Right atrium auricular region (tissue), 2 donors: ENCODE measurements at regions not wholly inside any gene's neighbourhood (a gene's known extent, or its start where the extent isn't known, plus 50 kb on each side); places are given as distances from the start of the nearest gene placed in this dataset.
"Not testable (repeated sequence)": the region's sequence is repeated elsewhere in the genome, so short reads cannot be mapped to it uniquely, and the experiment has no call there.

Source experiments
- DNase-seq: peaks from one replicate; pipeline ENCODE4 v3.0.0-alpha.2; 2019; ENCODE audit warnings: low spot score
- H3K27ac ChIP-seq, 2 donors: fragments of 200-600 bp; sonication (generic); 1 replicate in 1 of 2; 2 replicates in 1 of 2; pipeline ENCODE4 v1.5.1; 2016 to 2019
- H3K27me3 ChIP-seq, 2 donors: fragments of 200-600 bp; sonication (generic); one replicate each; pipeline versions ENCODE4 v1.5.1 to v1.6.0; 2017 to 2019
- H3K36me3 ChIP-seq: fragments of 200-600 bp; sonication (generic); one replicate; pipeline ENCODE4 v1.5.1; 2016
- H3K4me1 ChIP-seq, 2 donors: fragments of 200-600 bp; sonication (generic); one replicate each; pipeline versions ENCODE4 v1.5.1 to v1.6.0; 2017 to 2019
- H3K4me3 ChIP-seq, 2 donors: fragments of 200-600 bp; sonication (generic); 1 replicate in 1 of 2; 2 replicates in 1 of 2; pipeline ENCODE4 v1.5.1; 2017 to 2019; ENCODE audit warnings: mild to moderate bottlenecking in 1 of 2, moderate library complexity in 1 of 2
- H3K9me3 ChIP-seq, 2 donors: fragments of 200-600 bp; sonication (generic); one replicate each; pipeline ENCODE4 v1.5.1; 2019
- TF ChIP-seq, protein P1 (sequence below), 2 donors: fragments of 200-600 bp; sonication (generic); IDR thresholded peaks; one replicate each; pipeline ENCODE4 v1.5.1; 2019; ENCODE audit warnings: antibody characterized with exemption in 2 of 2

DNA sequence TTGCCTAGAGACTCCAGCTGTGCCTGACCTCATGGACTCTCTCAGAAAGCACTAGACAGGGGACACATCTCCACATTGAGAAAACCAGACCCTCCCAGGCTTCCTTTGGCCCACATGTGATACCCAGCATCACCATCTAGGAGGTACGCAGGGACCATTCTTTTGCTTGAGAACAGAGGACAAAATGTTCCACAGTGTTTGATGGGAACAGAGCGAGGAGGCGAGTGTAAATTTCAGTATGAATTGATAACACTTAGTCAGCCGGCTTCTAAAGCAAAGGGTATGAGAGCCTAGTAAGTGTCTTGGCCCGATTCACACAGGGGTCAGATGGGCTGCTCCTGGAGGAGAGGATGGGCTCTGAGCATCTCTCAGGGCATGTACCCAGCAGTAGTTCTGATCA is 1052.4 kb downstream of the BCL11B start:
- no peak for DNase-seq
- Histone ChIP-seq H3K4me1 (no peaks in the 10 kb centered on the region), H3K9me3 (no peaks in the 10 kb centered on the region), H3K36me3 (no peaks in the 10 kb centered on the region), H3K27me3 (no peaks in the 10 kb centered on the region), H3K27ac (no peak overlapping the region), H3K4me3 (no peak overlapping the region)
- TF ChIP-seq, protein P1, sequence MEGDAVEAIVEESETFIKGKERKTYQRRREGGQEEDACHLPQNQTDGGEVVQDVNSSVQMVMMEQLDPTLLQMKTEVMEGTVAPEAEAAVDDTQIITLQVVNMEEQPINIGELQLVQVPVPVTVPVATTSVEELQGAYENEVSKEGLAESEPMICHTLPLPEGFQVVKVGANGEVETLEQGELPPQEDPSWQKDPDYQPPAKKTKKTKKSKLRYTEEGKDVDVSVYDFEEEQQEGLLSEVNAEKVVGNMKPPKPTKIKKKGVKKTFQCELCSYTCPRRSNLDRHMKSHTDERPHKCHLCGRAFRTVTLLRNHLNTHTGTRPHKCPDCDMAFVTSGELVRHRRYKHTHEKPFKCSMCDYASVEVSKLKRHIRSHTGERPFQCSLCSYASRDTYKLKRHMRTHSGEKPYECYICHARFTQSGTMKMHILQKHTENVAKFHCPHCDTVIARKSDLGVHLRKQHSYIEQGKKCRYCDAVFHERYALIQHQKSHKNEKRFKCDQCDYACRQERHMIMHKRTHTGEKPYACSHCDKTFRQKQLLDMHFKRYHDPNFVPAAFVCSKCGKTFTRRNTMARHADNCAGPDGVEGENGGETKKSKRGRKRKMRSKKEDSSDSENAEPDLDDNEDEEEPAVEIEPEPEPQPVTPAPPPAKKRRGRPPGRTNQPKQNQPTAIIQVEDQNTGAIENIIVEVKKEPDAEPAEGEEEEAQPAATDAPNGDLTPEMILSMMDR (IDR thresholded peaks at IDR 0.05): no peak

DNA sequence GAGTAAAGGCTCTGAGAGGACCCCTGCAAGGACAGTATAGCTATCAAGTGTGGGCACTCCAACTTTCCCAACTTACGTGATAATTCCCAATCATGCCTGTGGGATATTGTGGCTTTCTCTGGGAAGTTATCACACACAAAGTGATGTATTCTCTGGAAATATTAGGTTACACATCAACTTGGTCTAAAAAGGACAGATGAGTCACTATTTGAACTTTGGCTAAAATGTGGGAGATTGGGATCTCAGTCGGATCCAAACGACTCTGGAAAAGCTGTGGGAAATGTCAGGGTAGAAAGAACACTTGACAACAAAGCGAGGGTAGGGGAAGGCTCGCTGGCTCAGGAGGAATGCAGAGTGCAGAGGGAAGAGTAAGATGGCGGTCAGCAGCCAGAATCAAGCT is 1048.9 kb downstream of the BCL11B start:
- TF ChIP-seq, protein P1 (IDR thresholded peaks at IDR 0.05): no peak
- no peak for DNase-seq
- Histone ChIP-seq H3K27me3 (no peaks in the 10 kb centered on the region), H3K27ac (no peak overlapping the region), H3K4me1 (no peaks in the 10 kb centered on the region), H3K9me3 (no peaks in the 10 kb centered on the region), H3K36me3 (no peaks in the 10 kb centered on the region), H3K4me3 (no peak overlapping the region)

DNA sequence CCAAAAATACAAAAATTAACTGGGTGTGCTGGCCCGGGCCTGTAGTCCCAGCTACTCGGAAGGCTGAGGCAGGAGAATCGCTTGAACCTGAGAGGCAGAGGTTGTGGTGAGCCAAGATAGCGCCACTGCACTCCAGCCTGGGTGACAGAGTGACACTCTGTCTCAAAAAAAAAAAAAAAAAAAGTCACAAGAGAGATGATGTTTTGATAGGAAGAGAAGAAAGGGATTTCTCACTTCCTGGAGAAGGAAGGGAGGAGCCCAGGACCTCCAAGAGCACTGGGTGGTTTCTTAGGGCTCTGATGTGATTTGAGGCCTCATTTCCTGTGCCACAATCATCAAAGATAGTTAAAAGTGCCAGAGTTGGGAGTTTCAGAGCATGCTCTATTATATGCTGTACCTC is 1048.3 kb downstream of the BCL11B start:
- H3K4me3 ChIP-seq, DNase-seq, H3K4me1 ChIP-seq, H3K36me3 ChIP-seq, H3K9me3 ChIP-seq, H3K27me3 ChIP-seq, H3K27ac ChIP-seq: not testable (repeated sequence)

DNA sequence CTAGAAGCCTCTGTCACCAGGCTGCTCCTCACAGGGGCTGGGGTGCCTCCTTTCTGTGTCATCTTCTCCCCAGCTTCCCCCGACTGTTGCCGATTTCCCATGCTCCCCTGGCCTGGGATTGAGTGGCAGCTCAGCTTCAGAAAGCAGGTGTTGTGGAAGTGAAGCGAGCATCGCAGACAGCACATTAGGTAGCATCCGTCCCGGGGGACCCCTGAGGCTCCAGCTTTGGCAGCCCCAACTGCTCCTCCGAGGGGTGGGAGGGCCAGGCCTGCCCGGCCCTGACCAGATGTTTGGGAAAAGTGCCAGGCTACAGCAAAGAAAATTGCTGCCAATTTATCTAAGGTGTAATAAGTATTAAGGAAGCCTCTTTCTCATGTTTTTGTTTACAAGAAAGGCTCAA is 1045.6 kb downstream of the BCL11B start:
- H3K27me3 ChIP-seq: no peaks in the 10 kb centered on the region
- H3K36me3 ChIP-seq: no peaks in the 10 kb centered on the region
- no peak overlapping the region for H3K4me3 ChIP-seq
- no peak overlapping the region for H3K27ac ChIP-seq
- no peaks in the 10 kb centered on the region for H3K9me3 ChIP-seq
- H3K4me1 ChIP-seq: no peaks in the 10 kb centered on the region
- no peak for DNase-seq
- TF ChIP-seq, protein P1 (IDR thresholded peaks at IDR 0.05): no peak

DNA sequence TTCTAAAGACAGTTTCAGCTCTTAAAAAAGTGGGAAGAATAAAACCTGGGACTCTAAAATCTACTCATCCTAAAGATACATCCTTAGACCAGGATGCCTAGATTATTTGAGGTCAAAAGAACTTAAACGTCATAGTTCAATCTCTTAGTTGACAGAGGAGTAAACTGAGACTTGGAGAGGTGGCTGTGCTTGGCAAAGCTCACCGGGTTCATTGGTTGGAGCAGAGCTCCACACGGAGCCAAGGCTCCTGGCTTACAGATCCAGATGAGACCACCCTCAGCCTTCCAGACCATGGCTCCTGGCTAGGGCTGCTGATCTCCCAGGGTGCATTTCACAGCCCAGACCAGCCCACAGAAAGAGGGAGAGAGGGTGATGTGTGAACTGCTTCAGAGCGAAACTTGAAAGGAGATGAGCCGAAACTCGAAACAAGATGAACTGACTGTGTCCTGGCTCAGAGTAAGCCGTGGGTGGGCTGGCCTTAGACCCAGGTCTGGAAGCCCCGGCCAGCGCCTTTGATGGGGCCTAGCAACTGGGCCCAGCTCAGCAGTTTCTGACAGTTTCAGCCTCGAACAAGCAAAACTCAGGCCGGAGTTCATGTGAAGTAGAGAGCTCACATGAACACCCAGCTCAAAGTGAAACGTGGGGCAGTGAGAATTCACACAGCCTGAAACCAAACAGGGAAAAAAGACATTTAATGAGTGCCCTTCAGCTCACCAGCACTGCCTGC is 1044.8 kb downstream of the BCL11B start:
- H3K4me1 ChIP-seq: no peaks in the 10 kb centered on the region
- H3K4me3 ChIP-seq: no peak overlapping the region
- no peaks in the 10 kb centered on the region for H3K9me3 ChIP-seq
- H3K36me3 ChIP-seq: no peaks in the 10 kb centered on the region
- no peak overlapping the region for H3K27ac ChIP-seq
- H3K27me3 ChIP-seq: no peaks in the 10 kb centered on the region
- TF ChIP-seq, protein P1 (IDR thresholded peaks at IDR 0.05): no peak
- no peak for DNase-seq

DNA sequence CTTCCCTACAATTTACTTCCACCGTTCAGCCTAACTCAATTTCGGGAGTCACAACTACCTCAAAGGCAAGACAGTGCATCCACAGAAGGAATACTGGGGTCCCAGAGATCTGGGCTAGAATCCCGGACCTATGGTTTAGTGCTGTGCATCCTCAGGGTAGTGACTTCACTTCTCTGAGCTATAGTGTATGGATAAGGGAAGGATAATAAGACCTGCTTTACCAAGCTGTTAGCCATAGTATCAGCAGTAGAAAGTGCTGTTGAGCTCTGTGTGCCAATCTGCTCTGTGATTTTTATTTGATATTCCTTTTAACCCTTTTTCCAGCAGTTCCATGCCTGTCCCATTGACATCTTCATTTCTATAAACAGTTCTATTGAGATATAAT is 1044.3 kb downstream of the BCL11B start:
- no peaks in the 10 kb centered on the region for H3K36me3 ChIP-seq
- DNase-seq: no peak
- TF ChIP-seq, protein P1 (IDR thresholded peaks at IDR 0.05): no peak
- H3K27me3 ChIP-seq: no peaks in the 10 kb centered on the region
- no peaks in the 10 kb centered on the region for H3K4me1 ChIP-seq
- no peaks in the 10 kb centered on the region for H3K9me3 ChIP-seq
- H3K4me3 ChIP-seq: no peak overlapping the region
- H3K27ac ChIP-seq: no peak overlapping the region
